ENCODE measurements at regions not wholly inside any gene's neighbourhood (a gene's known extent, or its start where the extent isn't known, plus 50 kb on each side); places are given as distances from the start of the nearest gene placed in this dataset.

GRCh38 chr9:99357575-99357974 is 135.5 kb downstream of the SEC61B start:
- TF ChIP-seq, protein P1, sequence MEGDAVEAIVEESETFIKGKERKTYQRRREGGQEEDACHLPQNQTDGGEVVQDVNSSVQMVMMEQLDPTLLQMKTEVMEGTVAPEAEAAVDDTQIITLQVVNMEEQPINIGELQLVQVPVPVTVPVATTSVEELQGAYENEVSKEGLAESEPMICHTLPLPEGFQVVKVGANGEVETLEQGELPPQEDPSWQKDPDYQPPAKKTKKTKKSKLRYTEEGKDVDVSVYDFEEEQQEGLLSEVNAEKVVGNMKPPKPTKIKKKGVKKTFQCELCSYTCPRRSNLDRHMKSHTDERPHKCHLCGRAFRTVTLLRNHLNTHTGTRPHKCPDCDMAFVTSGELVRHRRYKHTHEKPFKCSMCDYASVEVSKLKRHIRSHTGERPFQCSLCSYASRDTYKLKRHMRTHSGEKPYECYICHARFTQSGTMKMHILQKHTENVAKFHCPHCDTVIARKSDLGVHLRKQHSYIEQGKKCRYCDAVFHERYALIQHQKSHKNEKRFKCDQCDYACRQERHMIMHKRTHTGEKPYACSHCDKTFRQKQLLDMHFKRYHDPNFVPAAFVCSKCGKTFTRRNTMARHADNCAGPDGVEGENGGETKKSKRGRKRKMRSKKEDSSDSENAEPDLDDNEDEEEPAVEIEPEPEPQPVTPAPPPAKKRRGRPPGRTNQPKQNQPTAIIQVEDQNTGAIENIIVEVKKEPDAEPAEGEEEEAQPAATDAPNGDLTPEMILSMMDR (IDR thresholded peaks at IDR 0.05 in 4 of 5, conservative IDR thresholded peaks at IDR 0.05 in 1 of 5), result no peak
- peak; percentile 58 to 69 for TF ChIP-seq POLR2A (IDR thresholded peaks at IDR 0.05)
